ENCODE measurements at regions not wholly inside any gene's neighbourhood (a gene's known extent, or its start where the extent isn't known, plus 50 kb on each side); places are given as distances from the start of the nearest gene placed in this dataset.

- Histone ChIP-seq H3K27ac (ENCODE audit: extremely low read depth, low read depth, low read length) (no peak overlapping the region), H3K4me3 (ENCODE audit: low read depth, low read length) (no peak overlapping the region), H3K9me3 (ENCODE audit: control insufficient read depth, insufficient read depth, low read depth, low read length) (no peaks in the 10 kb centered on the region), H3K4me1 (ENCODE audit: control insufficient read depth, insufficient read depth, low read length) (no peaks in the 10 kb centered on the region), H3K36me3 (ENCODE audit: control insufficient read depth in 2 of 2, insufficient read depth in 1 of 2, low read length in 2 of 2) (no peaks in the 10 kb centered on the region)
- TF ChIP-seq SP2 (tag by site-specific recombination; IDR thresholded peaks at IDR 0.05) (no peak), PRDM6 (tag by site-specific recombination; IDR thresholded peaks at IDR 0.05) (no peak), ZNF350 (tag by site-specific recombination; IDR thresholded peaks at IDR 0.05) (no peak), ZBTB1 (tag by site-specific recombination; IDR thresholded peaks at IDR 0.05) (no peak), PRDM1 (tag by site-specific recombination; IDR thresholded peaks at IDR 0.05) (no peak), BCL11A (tag by site-specific recombination; IDR thresholded peaks at IDR 0.05; ENCODE audit: low read depth) (no peak), HOXD13 (CRISPR knock-in tag; IDR thresholded peaks at IDR 0.05; ENCODE audit: borderline replicate concordance) (no peak), PRDM4 (tag by site-specific recombination; IDR thresholded peaks at IDR 0.05) (no peak), ZNF596 (tag by site-specific recombination; IDR thresholded peaks at IDR 0.05) (no peak), ZBTB8A (tag by site-specific recombination; IDR thresholded peaks at IDR 0.05) (no peak), ZNF530 (tag by site-specific recombination; IDR thresholded peaks at IDR 0.05; ENCODE audit: low read depth) (no peak), IKZF3 (tag by site-specific recombination; IDR thresholded peaks at IDR 0.05) (no peak), CTCF (tag by site-specific recombination; IDR thresholded peaks at IDR 0.05) (no peak)
- TF ChIP-seq, protein P1, sequence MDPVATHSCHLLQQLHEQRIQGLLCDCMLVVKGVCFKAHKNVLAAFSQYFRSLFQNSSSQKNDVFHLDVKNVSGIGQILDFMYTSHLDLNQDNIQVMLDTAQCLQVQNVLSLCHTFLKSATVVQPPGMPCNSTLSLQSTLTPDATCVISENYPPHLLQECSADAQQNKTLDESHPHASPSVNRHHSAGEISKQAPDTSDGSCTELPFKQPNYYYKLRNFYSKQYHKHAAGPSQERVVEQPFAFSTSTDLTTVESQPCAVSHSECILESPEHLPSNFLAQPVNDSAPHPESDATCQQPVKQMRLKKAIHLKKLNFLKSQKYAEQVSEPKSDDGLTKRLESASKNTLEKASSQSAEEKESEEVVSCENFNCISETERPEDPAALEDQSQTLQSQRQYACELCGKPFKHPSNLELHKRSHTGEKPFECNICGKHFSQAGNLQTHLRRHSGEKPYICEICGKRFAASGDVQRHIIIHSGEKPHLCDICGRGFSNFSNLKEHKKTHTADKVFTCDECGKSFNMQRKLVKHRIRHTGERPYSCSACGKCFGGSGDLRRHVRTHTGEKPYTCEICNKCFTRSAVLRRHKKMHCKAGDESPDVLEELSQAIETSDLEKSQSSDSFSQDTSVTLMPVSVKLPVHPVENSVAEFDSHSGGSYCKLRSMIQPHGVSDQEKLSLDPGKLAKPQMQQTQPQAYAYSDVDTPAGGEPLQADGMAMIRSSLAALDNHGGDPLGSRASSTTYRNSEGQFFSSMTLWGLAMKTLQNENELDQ (tag by site-specific recombination; IDR thresholded peaks at IDR 0.05; ENCODE audit: low read depth), result no peak
- ChIA-PET CTCF (no interaction called here), POLR2A (no interaction called here)
These were observed 65.0 kb downstream of the RGS2 start for GRCh38 chr1:192873836-192874235.

- no peaks in the 10 kb centered on the region for H3K36me3 ChIP-seq (ENCODE audit: control insufficient read depth in 2 of 2, insufficient read depth in 1 of 2, low read length in 2 of 2)
- ChIA-PET POLR2A (no interaction called here), CTCF (no interaction called here)
- H3K4me3 ChIP-seq (ENCODE audit: low read depth, low read length), result no peak overlapping the region
- no peak overlapping the region for H3K27ac ChIP-seq (ENCODE audit: extremely low read depth, low read depth, low read length)
- H3K4me1 ChIP-seq (ENCODE audit: control insufficient read depth, insufficient read depth, low read length), result no peaks in the 10 kb centered on the region
- H3K9me3 ChIP-seq (ENCODE audit: control insufficient read depth, insufficient read depth, low read depth, low read length), result no peaks in the 10 kb centered on the region
- TF ChIP-seq PRDM6 (tag by site-specific recombination; IDR thresholded peaks at IDR 0.05), result no peak
- TF ChIP-seq, protein P2, sequence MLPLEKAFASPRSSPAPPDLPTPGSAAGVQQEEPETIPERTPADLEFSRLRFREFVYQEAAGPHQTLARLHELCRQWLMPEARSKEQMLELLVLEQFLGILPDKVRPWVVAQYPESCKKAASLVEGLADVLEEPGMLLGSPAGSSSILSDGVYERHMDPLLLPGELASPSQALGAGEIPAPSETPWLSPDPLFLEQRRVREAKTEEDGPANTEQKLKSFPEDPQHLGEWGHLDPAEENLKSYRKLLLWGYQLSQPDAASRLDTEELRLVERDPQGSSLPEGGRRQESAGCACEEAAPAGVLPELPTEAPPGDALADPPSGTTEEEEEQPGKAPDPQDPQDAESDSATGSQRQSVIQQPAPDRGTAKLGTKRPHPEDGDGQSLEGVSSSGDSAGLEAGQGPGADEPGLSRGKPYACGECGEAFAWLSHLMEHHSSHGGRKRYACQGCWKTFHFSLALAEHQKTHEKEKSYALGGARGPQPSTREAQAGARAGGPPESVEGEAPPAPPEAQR (tag by site-specific recombination; IDR thresholded peaks at IDR 0.05), result no peak
- TF ChIP-seq ZNF626 (tag by site-specific recombination; IDR thresholded peaks at IDR 0.05), result no peak
- TF ChIP-seq ZNF48 (tag by site-specific recombination; IDR thresholded peaks at IDR 0.05), result no peak
- TF ChIP-seq ZNF426 (tag by site-specific recombination; IDR thresholded peaks at IDR 0.05), result no peak
- no peak for TF ChIP-seq KLF10 (tag by site-specific recombination; IDR thresholded peaks at IDR 0.05)
- no peak for TF ChIP-seq ZNF266 (tag by site-specific recombination; IDR thresholded peaks at IDR 0.05; ENCODE audit: low read depth)
- TF ChIP-seq ZFP37 (tag by site-specific recombination; IDR thresholded peaks at IDR 0.05), result no peak
- no peak for TF ChIP-seq ZNF404 (tag by site-specific recombination; IDR thresholded peaks at IDR 0.05)
- TF ChIP-seq, protein P3, sequence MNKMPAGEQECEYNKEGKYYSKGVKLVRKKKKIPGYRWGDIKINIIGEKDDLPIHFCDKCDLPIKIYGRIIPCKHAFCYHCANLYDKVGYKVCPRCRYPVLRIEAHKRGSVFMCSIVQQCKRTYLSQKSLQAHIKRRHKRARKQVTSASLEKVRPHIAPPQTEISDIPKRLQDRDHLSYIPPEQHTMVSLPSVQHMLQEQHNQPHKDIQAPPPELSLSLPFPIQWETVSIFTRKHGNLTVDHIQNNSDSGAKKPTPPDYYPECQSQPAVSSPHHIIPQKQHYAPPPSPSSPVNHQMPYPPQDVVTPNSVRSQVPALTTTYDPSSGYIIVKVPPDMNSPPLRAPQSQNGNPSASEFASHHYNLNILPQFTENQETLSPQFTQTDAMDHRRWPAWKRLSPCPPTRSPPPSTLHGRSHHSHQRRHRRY (tag by site-specific recombination; IDR thresholded peaks at IDR 0.05), result no peak
- TF ChIP-seq ZNF184 (tag by site-specific recombination; IDR thresholded peaks at IDR 0.05), result no peak
These were observed 67.8 kb downstream of the RGS2 start for GRCh38 chr1:192876633-192877032.

All from HEK293 (cell line).